ENCODE measurements at regions not wholly inside any gene's neighbourhood (a gene's known extent, or its start where the extent isn't known, plus 50 kb on each side); places are given as distances from the start of the nearest gene placed in this dataset.

GRCh38 chr1:177739780-177740179 is 230.1 kb downstream of the SEC16B start:
- H3K36me3 Mint-ChIP-seq (ENCODE audit: low read depth): no peaks in the 10 kb centered on the region
- no peaks in the 10 kb centered on the region for H3K4me1 Mint-ChIP-seq (ENCODE audit: low read depth)
- CTCF ChIA-PET: no interaction called here
- no peak overlapping the region for H3K4me3 Mint-ChIP-seq
- intact Hi-C loops (cut with micrococcal nuclease): no loop called here
- no peak overlapping the region for H3K27ac Mint-ChIP-seq
- no peaks in the 10 kb centered on the region for H3K9me3 Mint-ChIP-seq
- H3K27me3 Mint-ChIP-seq (ENCODE audit: low read depth): no peaks in the 10 kb centered on the region
- DNase-seq: no peak

- intact Hi-C loops (cut with micrococcal nuclease): no loop called here
- H3K4me1 Mint-ChIP-seq (ENCODE audit: low read depth): no peaks in the 10 kb centered on the region
Observed at GRCh38 chr1:177737456-177737855, 232.4 kb downstream of the SEC16B start.

DNA sequence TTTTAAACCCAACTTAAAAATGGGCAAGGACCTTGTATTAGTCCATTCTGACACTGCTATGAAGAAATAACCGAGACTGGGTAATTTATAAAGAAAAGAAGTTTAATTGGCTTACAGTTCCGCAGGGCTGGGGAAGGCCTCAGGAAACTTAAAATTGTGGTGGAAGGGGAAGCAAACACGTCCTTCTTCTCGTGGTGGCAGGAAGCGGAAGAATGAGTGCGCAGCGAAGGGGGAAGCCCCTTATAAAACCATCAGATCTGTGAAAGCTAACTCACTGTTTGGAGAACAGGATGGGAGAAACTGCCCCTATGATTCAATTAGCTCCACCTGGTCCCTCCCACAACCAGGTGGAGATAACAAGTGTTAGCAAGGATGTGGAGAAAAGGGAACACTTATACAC is 237.7 kb downstream of the SEC16B start:
- Mint-ChIP-seq H3K9me3 (peaks cover 10% of the 10 kb centered on the region), H3K27ac (no peak overlapping the region), H3K4me3 (no peak overlapping the region), H3K4me1 (ENCODE audit: low read depth) (no peaks in the 10 kb centered on the region), H3K36me3 (ENCODE audit: low read depth) (no peaks in the 10 kb centered on the region), H3K27me3 (ENCODE audit: low read depth) (no peaks in the 10 kb centered on the region)
- CTCF ChIA-PET: no interaction called here
- intact Hi-C loops (cut with micrococcal nuclease): no loop called here
- peak; percentile 10 for DNase-seq

More at GRCh38 chr1:177737456-177737855, 232.4 kb downstream of the SEC16B start:
- H3K27ac Mint-ChIP-seq: no peak overlapping the region
- peaks cover 10% of the 10 kb centered on the region for H3K9me3 Mint-ChIP-seq
- H3K4me3 Mint-ChIP-seq: no peak overlapping the region
- CTCF ChIA-PET: no interaction called here
- no peaks in the 10 kb centered on the region for H3K36me3 Mint-ChIP-seq (ENCODE audit: low read depth)
- no peaks in the 10 kb centered on the region for H3K27me3 Mint-ChIP-seq (ENCODE audit: low read depth)
- DNase-seq: no peak

DNA sequence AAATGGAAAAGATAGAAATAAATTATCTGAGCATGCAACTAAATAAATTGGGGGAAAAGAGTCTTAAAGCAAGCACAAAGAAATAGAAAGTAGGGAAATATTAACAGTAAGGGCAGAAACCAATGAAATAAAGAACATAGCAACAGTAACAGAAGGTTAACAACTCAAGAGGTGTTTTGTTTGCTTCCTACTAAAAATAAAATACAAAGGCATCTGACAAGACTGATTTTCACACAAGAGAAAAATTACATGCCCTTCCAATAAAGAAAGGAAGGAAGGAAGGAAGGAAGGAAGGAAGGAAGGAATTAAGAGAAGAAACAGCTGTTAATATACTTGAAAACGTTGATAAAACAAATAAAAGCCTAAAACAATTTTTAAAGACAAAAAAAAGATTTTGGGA is 240.2 kb downstream of the SEC16B start:
- Mint-ChIP-seq H3K36me3 (ENCODE audit: low read depth) (peaks cover 2% of the 10 kb centered on the region), H3K4me3 (no peak overlapping the region), H3K4me1 (ENCODE audit: low read depth) (no peaks in the 10 kb centered on the region), H3K9me3 (peaks cover 21% of the 10 kb centered on the region), H3K27me3 (ENCODE audit: low read depth) (no peaks in the 10 kb centered on the region), H3K27ac (no peak overlapping the region)
- DNase-seq: no peak
- CTCF ChIA-PET: no interaction called here
- intact Hi-C loops (cut with micrococcal nuclease): no loop called here

DNA sequence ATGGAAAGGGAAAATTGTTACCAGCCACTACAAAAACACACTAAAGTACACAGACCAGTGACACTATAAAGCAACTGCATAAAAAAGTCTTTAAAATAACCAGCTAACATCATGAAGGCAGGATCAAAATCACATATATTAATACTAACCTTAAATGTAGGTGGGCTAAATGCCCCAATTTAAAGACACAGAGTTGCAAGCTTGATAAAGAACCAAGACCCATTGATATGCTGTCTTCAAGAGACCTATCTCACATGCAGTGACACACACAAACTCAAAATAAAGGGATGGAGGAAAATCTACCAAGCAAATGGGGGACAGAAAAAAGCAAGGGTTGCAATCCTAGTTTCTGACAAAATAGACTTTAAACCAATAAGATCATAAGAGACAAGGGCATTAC is 246.3 kb downstream of the SEC16B start:
- intact Hi-C loops (cut with micrococcal nuclease): no loop called here
- peaks cover 8% of the 10 kb centered on the region for H3K36me3 Mint-ChIP-seq (ENCODE audit: low read depth)
- CTCF ChIA-PET: no interaction called here
- DNase-seq: no peak
- no peaks in the 10 kb centered on the region for H3K4me1 Mint-ChIP-seq (ENCODE audit: low read depth)
- H3K27me3 Mint-ChIP-seq (ENCODE audit: low read depth): no peaks in the 10 kb centered on the region
- no peak overlapping the region for H3K4me3 Mint-ChIP-seq
- peaks cover 32% of the 10 kb centered on the region for H3K9me3 Mint-ChIP-seq
- no peak overlapping the region for H3K27ac Mint-ChIP-seq

GRCh38 chr1:177710696-177711620 is 258.9 kb downstream of the SEC16B start:
- Mint-ChIP-seq H3K4me3 (no peak overlapping the region), H3K36me3 (ENCODE audit: low read depth) (no peaks in the 10 kb centered on the region), H3K27me3 (ENCODE audit: low read depth) (no peaks in the 10 kb centered on the region), H3K9me3 (peaks cover 6% of the 10 kb centered on the region), H3K27ac (no peak overlapping the region), H3K4me1 (ENCODE audit: low read depth) (no peaks in the 10 kb centered on the region)
- CTCF ChIA-PET: no interaction called here
- intact Hi-C loops (cut with micrococcal nuclease): no loop called here
- DNase-seq: no peak

DNA sequence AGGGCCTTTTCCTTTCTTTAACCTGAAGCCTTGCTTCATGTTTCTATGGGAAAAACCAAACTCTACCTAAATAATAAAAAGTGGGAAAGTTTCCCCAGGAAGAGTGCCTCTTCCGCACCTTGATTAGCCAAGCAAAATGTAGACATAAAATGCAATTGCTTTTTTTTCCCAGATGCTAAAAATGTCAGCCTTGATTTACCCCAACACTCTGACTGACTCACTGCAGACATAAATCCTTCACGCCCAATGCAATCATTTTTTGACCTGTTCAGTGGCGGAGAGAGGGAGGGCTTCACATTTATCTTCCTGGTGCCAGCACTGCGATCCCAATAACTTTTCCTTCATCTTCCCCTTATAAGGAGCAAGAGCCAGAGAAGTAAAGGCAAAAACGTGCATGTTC is 261.5 kb downstream of the SEC16B start:
- H3K27me3 Mint-ChIP-seq (ENCODE audit: low read depth): no peaks in the 10 kb centered on the region
- no peaks in the 10 kb centered on the region for H3K4me1 Mint-ChIP-seq (ENCODE audit: low read depth)
- intact Hi-C loops (cut with micrococcal nuclease): no loop called here
- H3K36me3 Mint-ChIP-seq (ENCODE audit: low read depth): no peaks in the 10 kb centered on the region
- no peak overlapping the region for H3K4me3 Mint-ChIP-seq
- H3K27ac Mint-ChIP-seq: no peak overlapping the region
- no peak for DNase-seq
- CTCF ChIA-PET: no interaction called here
- peaks cover 2% of the 10 kb centered on the region for H3K9me3 Mint-ChIP-seq

- no peaks in the 10 kb centered on the region for H3K27me3 Mint-ChIP-seq (ENCODE audit: low read depth)
- DNase-seq: no peak
- H3K4me3 Mint-ChIP-seq: no peak overlapping the region
- intact Hi-C loops (cut with micrococcal nuclease): no loop called here
- H3K36me3 Mint-ChIP-seq (ENCODE audit: low read depth): no peaks in the 10 kb centered on the region
- H3K9me3 Mint-ChIP-seq: peaks cover 5% of the 10 kb centered on the region
- no peak overlapping the region for H3K27ac Mint-ChIP-seq
- H3K4me1 Mint-ChIP-seq (ENCODE audit: low read depth): no peaks in the 10 kb centered on the region
- CTCF ChIA-PET: no interaction called here
Observed at GRCh38 chr1:177706977-177707376, 262.9 kb downstream of the SEC16B start.

DNA sequence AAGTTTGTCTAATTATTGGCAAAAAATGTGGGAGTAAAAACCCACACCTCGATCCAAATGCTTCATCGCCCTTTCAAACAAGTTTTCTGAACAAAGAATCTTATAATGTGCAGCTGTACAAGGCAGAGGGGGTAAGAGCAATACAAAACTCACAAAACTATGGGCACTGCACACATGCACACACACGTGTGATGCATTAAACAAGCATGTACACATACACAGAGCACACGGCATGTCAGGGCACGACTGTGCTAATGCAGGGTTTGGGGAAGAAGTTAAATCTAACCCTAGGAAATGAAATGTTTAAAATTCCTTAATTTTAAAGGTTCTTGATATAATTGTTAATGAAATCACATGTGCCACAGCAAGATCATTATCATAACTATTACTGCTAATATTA is 264.0 kb downstream of the SEC16B start:
- CTCF ChIA-PET: no interaction called here
- peaks cover 5% of the 10 kb centered on the region for H3K9me3 Mint-ChIP-seq
- no peaks in the 10 kb centered on the region for H3K4me1 Mint-ChIP-seq (ENCODE audit: low read depth)
- intact Hi-C loops (cut with micrococcal nuclease): no loop called here
- H3K36me3 Mint-ChIP-seq (ENCODE audit: low read depth): no peaks in the 10 kb centered on the region
- no peaks in the 10 kb centered on the region for H3K27me3 Mint-ChIP-seq (ENCODE audit: low read depth)
- H3K27ac Mint-ChIP-seq: no peak overlapping the region
- no peak for DNase-seq
- no peak overlapping the region for H3K4me3 Mint-ChIP-seq

- H3K27ac Mint-ChIP-seq: no peak overlapping the region
- CTCF ChIA-PET: no interaction called here
- H3K4me3 Mint-ChIP-seq: no peak overlapping the region
- H3K36me3 Mint-ChIP-seq (ENCODE audit: low read depth): no peaks in the 10 kb centered on the region
- H3K9me3 Mint-ChIP-seq: peaks cover 2% of the 10 kb centered on the region
- H3K4me1 Mint-ChIP-seq (ENCODE audit: low read depth): no peaks in the 10 kb centered on the region
- no peak for DNase-seq
- intact Hi-C loops (cut with micrococcal nuclease): no loop called here
- H3K27me3 Mint-ChIP-seq (ENCODE audit: low read depth): no peaks in the 10 kb centered on the region
Observed at GRCh38 chr1:177703888-177704446, 265.9 kb downstream of the SEC16B start.

GRCh38 chr1:177701654-177702353 is 268.1 kb downstream of the SEC16B start:
- Mint-ChIP-seq H3K4me3 (no peak overlapping the region), H3K27ac (no peak overlapping the region), H3K36me3 (ENCODE audit: low read depth) (no peaks in the 10 kb centered on the region), H3K4me1 (ENCODE audit: low read depth) (no peaks in the 10 kb centered on the region), H3K9me3 (peaks cover 2% of the 10 kb centered on the region), H3K27me3 (ENCODE audit: low read depth) (no peaks in the 10 kb centered on the region)
- no peak for DNase-seq
- intact Hi-C loops (cut with micrococcal nuclease): no loop called here
- CTCF ChIA-PET: no interaction called here

DNA sequence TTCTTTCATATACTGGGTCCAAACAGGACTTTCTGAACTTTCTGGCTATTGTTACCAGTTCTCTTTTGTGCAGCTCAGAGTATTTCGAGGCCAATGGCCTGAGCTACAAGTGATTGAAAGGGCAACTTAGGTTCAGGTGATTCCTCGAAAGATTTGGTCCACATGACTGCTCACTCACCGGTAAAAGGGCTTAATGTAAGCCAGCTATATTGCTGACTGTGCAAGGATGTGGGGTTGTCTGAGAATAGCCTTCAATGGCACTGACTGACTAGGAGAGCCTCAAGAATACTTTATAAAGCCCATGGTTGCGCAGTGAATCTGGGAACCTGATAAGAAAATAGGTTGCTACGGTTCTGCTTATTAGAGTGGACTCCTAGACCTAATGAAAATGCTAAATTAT is 269.0 kb downstream of the SEC16B start:
- no peak for DNase-seq
- no peak overlapping the region for H3K27ac Mint-ChIP-seq
- CTCF ChIA-PET: no interaction called here
- no peak overlapping the region for H3K4me3 Mint-ChIP-seq
- intact Hi-C loops (cut with micrococcal nuclease): no loop called here
- peaks cover 2% of the 10 kb centered on the region for H3K9me3 Mint-ChIP-seq
- no peaks in the 10 kb centered on the region for H3K36me3 Mint-ChIP-seq (ENCODE audit: low read depth)
- no peaks in the 10 kb centered on the region for H3K4me1 Mint-ChIP-seq (ENCODE audit: low read depth)
- no peaks in the 10 kb centered on the region for H3K27me3 Mint-ChIP-seq (ENCODE audit: low read depth)

- H3K9me3 Mint-ChIP-seq: peaks cover 4% of the 10 kb centered on the region
- H3K27ac Mint-ChIP-seq: no peak overlapping the region
- H3K27me3 Mint-ChIP-seq (ENCODE audit: low read depth): no peaks in the 10 kb centered on the region
- intact Hi-C loops (cut with micrococcal nuclease): no loop called here
- H3K4me3 Mint-ChIP-seq: no peak overlapping the region
- H3K4me1 Mint-ChIP-seq (ENCODE audit: low read depth): no peaks in the 10 kb centered on the region
- CTCF ChIA-PET: no interaction called here
- H3K36me3 Mint-ChIP-seq (ENCODE audit: low read depth): no peaks in the 10 kb centered on the region
- DNase-seq: no peak
Observed at GRCh38 chr1:177690996-177691395, 278.9 kb downstream of the SEC16B start.

All from activated naive CD4-positive, alpha-beta T cell treated with anti-CD3 and anti-CD28 coated beads for 36 hours (primary cell).